CD4-positive, alpha-beta T cell treated with Interleukin-1 beta for 1 hour (primary cell): ENCODE measurements at regions not wholly inside any gene's neighbourhood (a gene's known extent, or its start where the extent isn't known, plus 50 kb on each side); places are given as distances from the start of the nearest gene placed in this dataset.

Source experiments
- DNase-seq, 2 donors: peaks; one replicate each; pipeline ENCODE4 v3.0.0-alpha.2; 2020 to 2022

GRCh38 chrX:134716620-134717012 lies 58.3 kb upstream of the PLAC1 start:
- no peak for DNase-seq

DNA sequence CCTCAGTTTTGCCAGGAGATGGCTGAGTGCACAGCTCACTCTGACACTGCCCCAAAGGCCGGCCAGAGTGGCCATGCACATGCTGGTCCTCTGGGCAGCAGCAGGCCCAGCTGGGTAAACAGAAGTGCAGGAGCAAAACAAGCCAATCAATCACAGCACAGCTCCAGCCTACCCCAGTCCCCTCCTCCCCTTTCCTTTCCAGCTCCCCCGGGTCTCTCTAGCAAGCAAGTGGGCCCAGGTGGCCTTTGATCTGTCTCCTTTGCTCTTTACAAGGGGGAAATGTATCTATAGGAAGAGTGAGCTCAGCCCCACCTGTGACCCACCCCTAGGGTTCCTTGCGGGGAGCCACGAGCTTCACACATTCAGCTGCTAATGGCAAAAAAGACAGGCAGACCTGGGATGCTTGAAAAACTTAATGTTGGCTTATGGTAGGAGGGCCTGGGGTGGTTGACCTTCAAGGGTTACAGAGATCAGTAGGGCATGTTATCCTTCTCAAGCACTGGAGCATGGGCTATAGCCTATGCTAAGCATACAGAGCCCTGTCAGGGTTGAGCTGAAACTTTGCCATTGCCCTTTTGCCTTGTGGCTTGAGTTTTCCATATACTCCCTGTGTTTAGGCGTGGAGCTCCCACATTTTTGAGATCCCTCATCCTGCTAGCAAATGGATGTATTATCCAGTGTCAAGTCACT lies 57.8 kb upstream of the PLAC1 start:
- DNase-seq = no peak

- DNase-seq = no peak
These were observed 56.4 kb upstream of the PLAC1 start for GRCh38 chrX:134714633-134715110.

GRCh38 chrX:134713618-134714107 lies 55.4 kb upstream of the PLAC1 start:
- no peak for DNase-seq

GRCh38 chrX:134712272-134712671 lies 54.0 kb upstream of the PLAC1 start:
- no peak for DNase-seq

DNA sequence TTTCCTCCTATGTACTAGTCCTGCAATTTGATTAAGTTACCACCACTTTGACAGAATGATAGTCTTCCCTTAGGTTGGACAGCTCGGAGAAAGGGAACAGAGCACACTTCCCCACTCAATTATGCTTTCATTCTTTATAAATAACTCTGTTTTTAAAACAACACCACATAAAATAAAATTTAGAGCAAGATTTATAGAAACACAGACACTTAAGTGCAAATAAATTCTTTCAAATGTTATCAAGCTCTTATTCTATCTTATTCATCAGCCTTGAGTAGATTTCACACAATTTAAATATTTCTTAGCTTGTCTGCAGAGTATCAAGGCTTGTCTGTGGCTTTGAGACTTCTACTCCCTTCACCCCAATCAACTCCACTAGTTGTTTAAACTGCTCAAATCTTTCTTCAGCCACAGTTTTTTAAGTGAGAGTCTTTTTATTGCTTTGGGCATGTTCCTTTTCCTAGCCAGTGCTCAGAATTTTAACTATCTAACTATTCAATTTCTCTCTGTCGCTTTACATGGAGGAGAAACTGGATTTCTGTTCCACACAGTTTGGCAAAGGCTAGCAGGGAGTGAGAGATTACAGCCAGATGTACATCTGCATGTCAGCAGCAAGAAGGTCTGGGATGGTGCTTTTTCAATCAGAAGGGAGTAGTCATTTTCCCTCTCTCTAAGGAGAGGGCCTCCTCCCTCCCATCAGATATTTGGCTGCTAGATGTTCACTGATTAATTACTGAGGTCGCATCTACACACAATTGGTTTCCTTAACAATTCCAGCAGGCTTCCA lies 53.1 kb upstream of the PLAC1 start:
- DNase-seq = no peak
